SU-DHL-6 (cell line): ENCODE measurements at regions not wholly inside any gene's neighbourhood (a gene's known extent, or its start where the extent isn't known, plus 50 kb on each side); places are given as distances from the start of the nearest gene placed in this dataset.

Experiments used
- EZH2phosphoT487 ChIP-seq: fragments of 200-600 bp; sonication (generic), shearing (Covaris generic); conservative IDR thresholded peaks from 2 replicates; pipeline ENCODE4 v1.6.1; 2018; ENCODE audit warnings: mild to moderate bottlenecking, antibody characterized with exemption, low read length, moderate library complexity, mixed read lengths
- TF ChIP-seq, protein P1 (sequence below): fragments of 200-600 bp; sonication (generic); IDR thresholded peaks from one replicate; pipeline ENCODE4 v1.5.1; 2017; ENCODE audit warnings: antibody characterized with exemption, mild to moderate bottlenecking, low read length, moderate library complexity; ENCODE audit not compliant: insufficient read depth, poor library complexity, severe bottlenecking

GRCh38 chr14:87667659-87668058 is 325.3 kb downstream of the GALC start:
- TF ChIP-seq, protein P1, sequence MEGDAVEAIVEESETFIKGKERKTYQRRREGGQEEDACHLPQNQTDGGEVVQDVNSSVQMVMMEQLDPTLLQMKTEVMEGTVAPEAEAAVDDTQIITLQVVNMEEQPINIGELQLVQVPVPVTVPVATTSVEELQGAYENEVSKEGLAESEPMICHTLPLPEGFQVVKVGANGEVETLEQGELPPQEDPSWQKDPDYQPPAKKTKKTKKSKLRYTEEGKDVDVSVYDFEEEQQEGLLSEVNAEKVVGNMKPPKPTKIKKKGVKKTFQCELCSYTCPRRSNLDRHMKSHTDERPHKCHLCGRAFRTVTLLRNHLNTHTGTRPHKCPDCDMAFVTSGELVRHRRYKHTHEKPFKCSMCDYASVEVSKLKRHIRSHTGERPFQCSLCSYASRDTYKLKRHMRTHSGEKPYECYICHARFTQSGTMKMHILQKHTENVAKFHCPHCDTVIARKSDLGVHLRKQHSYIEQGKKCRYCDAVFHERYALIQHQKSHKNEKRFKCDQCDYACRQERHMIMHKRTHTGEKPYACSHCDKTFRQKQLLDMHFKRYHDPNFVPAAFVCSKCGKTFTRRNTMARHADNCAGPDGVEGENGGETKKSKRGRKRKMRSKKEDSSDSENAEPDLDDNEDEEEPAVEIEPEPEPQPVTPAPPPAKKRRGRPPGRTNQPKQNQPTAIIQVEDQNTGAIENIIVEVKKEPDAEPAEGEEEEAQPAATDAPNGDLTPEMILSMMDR = no peak
- no peak for TF ChIP-seq EZH2phosphoT487
